Vagina (tissue), 2 donors: ENCODE measurements at regions not wholly inside any gene's neighbourhood (a gene's known extent, or its start where the extent isn't known, plus 50 kb on each side); places are given as distances from the start of the nearest gene placed in this dataset.

Experiments
- CTCF ChIP-seq, 3 experiments: fragments of 450-650 bp in 2 of 3; fragments of 200-600 bp in 1 of 3; sonication (generic) in 1 of 3; IDR thresholded peaks; one replicate each; pipeline ENCODE4 v1.5.1; 2017 to 2019; ENCODE audit warnings: antibody characterized with exemption in 3 of 3, mild to moderate bottlenecking in 2 of 3, moderate library complexity in 2 of 3
- POLR2A ChIP-seq, 2 donors: fragments of 450-650 bp; IDR thresholded peaks; one replicate each; pipeline ENCODE4 v1.6.1; 2017; ENCODE audit warnings: antibody characterized with exemption in 2 of 2, mild to moderate bottlenecking in 2 of 2, moderate library complexity in 2 of 2
- POLR2AphosphoS5 ChIP-seq, 2 donors: sonication (generic); formaldehyde crosslinking; IDR thresholded peaks; one replicate each; pipeline ENCODE4 v1.9.0; 2017; ENCODE audit warnings: antibody characterized with exemption in 2 of 2, mild to moderate bottlenecking in 2 of 2, low read depth in 1 of 2; ENCODE audit not compliant: insufficient read depth in 1 of 2

- no peak for TF ChIP-seq CTCF (IDR thresholded peaks at IDR 0.05)
- no peak for TF ChIP-seq POLR2AphosphoS5 (IDR thresholded peaks at IDR 0.05; ENCODE audit: insufficient read depth in 1 of 2, low read depth in 1 of 2)
- TF ChIP-seq POLR2A (IDR thresholded peaks at IDR 0.05), result no peak
Measured at GRCh38 chr10:22067091-22067490, 63.6 kb upstream of the DNAJC1 start.
